Neuronal stem cell (in vitro differentiated cells): ENCODE measurements at regions not wholly inside any gene's neighbourhood (a gene's known extent, or its start where the extent isn't known, plus 50 kb on each side); places are given as distances from the start of the nearest gene placed in this dataset.

Experiments
- DNase-seq: peaks from one replicate; pipeline ENCODE4 v3.0.0-alpha.2; 2013; ENCODE audit warnings: low spot score
- H2AFZ ChIP-seq: one replicate; pipeline ENCODE4 v1.6.1; 2013; ENCODE audit warnings: mild to moderate bottlenecking, low read length, inconsistent platforms
- H2AK5ac ChIP-seq: 2 replicates; pipeline ENCODE4 v1.6.1; 2013; ENCODE audit warnings: low read depth, mild to moderate bottlenecking, inconsistent platforms, low read length, moderate library complexity, mixed read lengths
- H2BK120ac ChIP-seq: 2 replicates; pipeline ENCODE4 v1.6.1; 2013; ENCODE audit warnings: low read depth, mild to moderate bottlenecking, inconsistent platforms, low read length, moderate library complexity, mixed read lengths
- H2BK12ac ChIP-seq: one replicate; pipeline ENCODE4 v1.6.1; 2013; ENCODE audit warnings: low read length, inconsistent platforms
- H2BK15ac ChIP-seq: 2 replicates; pipeline ENCODE4 v1.6.1; 2013; ENCODE audit warnings: mild to moderate bottlenecking, low read length, inconsistent platforms, mixed read lengths
- H2BK5ac ChIP-seq: one replicate; pipeline ENCODE4 v1.6.1; 2013; ENCODE audit warnings: inconsistent platforms, mild to moderate bottlenecking, low read length, moderate library complexity
- H3K14ac ChIP-seq: one replicate; pipeline ENCODE4 v1.6.1; 2013; ENCODE audit warnings: low read length, inconsistent platforms
- H3K18ac ChIP-seq: 2 replicates; pipeline ENCODE4 v1.6.1; 2013; ENCODE audit warnings: low read length, inconsistent platforms
- H3K23ac ChIP-seq: 2 replicates; pipeline ENCODE4 v1.6.1; 2013; ENCODE audit warnings: low read depth, mild to moderate bottlenecking, mixed read lengths, low read length, inconsistent platforms; ENCODE audit not compliant: poor library complexity
- H3K27ac ChIP-seq: replicated peaks from 3 replicates; pipeline ENCODE4 v1.5.1; 2013; ENCODE audit warnings: low read length, inconsistent platforms
- H3K27me3 ChIP-seq, 3 experiments: 2 replicates each; pipeline ENCODE4 v1.6.1; 2013; ENCODE audit warnings: low read length in 3 of 3, mild to moderate bottlenecking in 2 of 3, inconsistent platforms in 1 of 3, low read depth in 1 of 3, mixed read lengths in 1 of 3, moderate library complexity in 1 of 3; ENCODE audit not compliant: control insufficient read depth in 3 of 3, insufficient read depth in 3 of 3
- H3K36me3 ChIP-seq, 2 donors: replicated peaks in 1 of 2; 2 replicates each; pipeline ENCODE4 v1.6.1; 2013; ENCODE audit warnings: low read length in 2 of 2; ENCODE audit not compliant: control insufficient read depth in 2 of 2, insufficient read depth in 2 of 2
- H3K4ac ChIP-seq: 2 replicates; pipeline ENCODE4 v1.6.1; 2013; ENCODE audit warnings: inconsistent platforms, mild to moderate bottlenecking, low read length, moderate library complexity
- H3K4me1 ChIP-seq, 2 donors: 1 replicate in 1 of 2; 2 replicates in 1 of 2; pipeline ENCODE4 v1.6.1; 2013; ENCODE audit warnings: low read length in 2 of 2, low read depth in 1 of 2; ENCODE audit not compliant: control insufficient read depth in 2 of 2, insufficient read depth in 1 of 2
- H3K4me2 ChIP-seq: one replicate; pipeline ENCODE4 v1.6.1; 2013; ENCODE audit warnings: mild to moderate bottlenecking, low read length, inconsistent platforms; ENCODE audit not compliant: insufficient read depth, poor library complexity, severe bottlenecking
- H3K4me3 ChIP-seq, 2 donors: 2 replicates each; pipeline ENCODE4 v1.5.1; 2013; ENCODE audit warnings: low read length in 2 of 2, mild to moderate bottlenecking in 2 of 2, inconsistent platforms in 1 of 2, moderate library complexity in 1 of 2
- H3K79me1 ChIP-seq: one replicate; pipeline ENCODE4 v1.6.1; 2013; ENCODE audit warnings: low read depth, mild to moderate bottlenecking, inconsistent platforms, low read length, moderate library complexity
- H3K9ac ChIP-seq: one replicate; pipeline ENCODE4 v1.6.1; 2013; ENCODE audit warnings: mild to moderate bottlenecking, low read depth, low read length, inconsistent platforms; ENCODE audit not compliant: poor library complexity
- H3K9me3 ChIP-seq, 2 donors: replicated peaks in 1 of 2; 2 replicates each; pipeline versions ENCODE3 to v1.6.1; 2013; ENCODE audit warnings: low read length in 2 of 2, mild to moderate bottlenecking in 2 of 2, inconsistent platforms in 1 of 2, low read depth in 1 of 2, mixed read lengths in 1 of 2, moderate library complexity in 1 of 2; ENCODE audit not compliant: control insufficient read depth in 2 of 2, insufficient read depth in 1 of 2
- H4K8ac ChIP-seq: one replicate; pipeline ENCODE4 v1.6.1; 2013; ENCODE audit warnings: low read depth, mild to moderate bottlenecking, inconsistent platforms, low read length, moderate library complexity
- H4K91ac ChIP-seq: one replicate; pipeline ENCODE4 v1.6.1; 2013; ENCODE audit warnings: low read length, low read depth, mild to moderate bottlenecking, inconsistent platforms; ENCODE audit not compliant: poor library complexity
- WGBS, 2 donors: extraction: QIAGEN DNeasy Blood & Tissue Kit; methylation state at CpG; one replicate each; pipeline ENCODE4 v1.1.7; 2013; ENCODE audit warnings: missing lambda C conversion rate in 2 of 2, mixed read lengths in 1 of 2; ENCODE audit not compliant: insufficient read length in 2 of 2, insufficient replicate concordance in 1 of 2; ENCODE audit errors: extremely low coverage in 2 of 2; 5-methylcytosine and 5-hydroxymethylcytosine counted together

GRCh38 chr3:182327196-182327681 is 466.1 kb upstream of the ATP11B start:
- H3K27ac ChIP-seq, result no peak overlapping the region
- no peaks in the 10 kb centered on the region for H3K79me1 ChIP-seq
- peak overlapping the region; percentile 87 for H2AFZ ChIP-seq
- no peaks in the 10 kb centered on the region for H3K36me3 ChIP-seq
- no peak overlapping the region for H3K4me2 ChIP-seq
- H2BK5ac ChIP-seq, result no peak overlapping the region
- no peaks in the 10 kb centered on the region for H3K9me3 ChIP-seq
- no peak overlapping the region for H2BK120ac ChIP-seq
- no peak overlapping the region for H3K9ac ChIP-seq
- peaks cover 6 to 30% of the 10 kb centered on the region in 2 donors for H3K4me1 ChIP-seq
- H2BK12ac ChIP-seq, result no peak overlapping the region
- no peak overlapping the region for H3K4me3 ChIP-seq
- no peak overlapping the region for H3K14ac ChIP-seq
- no peaks in the 10 kb centered on the region for H3K27me3 ChIP-seq
- H3K23ac ChIP-seq, result no peak overlapping the region
- no peak overlapping the region for H2AK5ac ChIP-seq
- H4K8ac ChIP-seq, result no peak overlapping the region
- no peak overlapping the region for H3K18ac ChIP-seq
- no CpG with 5 or more reads among the region's 10 CpGs for WGBS, 2 donors
- DNase-seq, result no peak
- H3K4ac ChIP-seq, result no peak overlapping the region
- H2BK15ac ChIP-seq, result no peak overlapping the region
- H4K91ac ChIP-seq, result no peak overlapping the region

GRCh38 chr3:182330646-182331045 is 462.7 kb upstream of the ATP11B start:
- Histone ChIP-seq H3K27ac (no peak overlapping the region), H3K14ac (no peak overlapping the region), H3K9me3 (peaks cover 0 to 14% of the 10 kb centered on the region in 2 donors), H3K4me2 (no peak overlapping the region), H2BK120ac (no peak overlapping the region), H2BK5ac (no peak overlapping the region), H3K79me1 (no peaks in the 10 kb centered on the region), H3K27me3 (no peaks in the 10 kb centered on the region), H3K23ac (no peak overlapping the region), H2AK5ac (no peak overlapping the region), H3K18ac (no peak overlapping the region), H3K4ac (no peak overlapping the region), H4K91ac (no peak overlapping the region), H2BK12ac (no peak overlapping the region), H4K8ac (no peak overlapping the region), H3K36me3 (no peaks in the 10 kb centered on the region), H3K4me3 (no peak overlapping the region), H2BK15ac (no peak overlapping the region), H3K9ac (no peak overlapping the region), H2AFZ (no peak overlapping the region), H3K4me1 (peaks cover 4 to 10% of the 10 kb centered on the region in 2 donors)
- no peak for DNase-seq

- Histone ChIP-seq H3K4me3 (no peak overlapping the region), H3K36me3 (no peaks in the 10 kb centered on the region), H2BK120ac (no peak overlapping the region), H2BK15ac (no peak overlapping the region), H3K4ac (no peak overlapping the region), H2BK12ac (no peak overlapping the region), H3K27me3 (no peaks in the 10 kb centered on the region), H3K18ac (no peak overlapping the region), H3K9ac (no peak overlapping the region), H2AK5ac (no peak overlapping the region), H3K27ac (no peak overlapping the region), H2BK5ac (no peak overlapping the region), H3K4me1 (peaks cover 4 to 10% of the 10 kb centered on the region in 2 donors), H4K8ac (no peak overlapping the region), H4K91ac (no peak overlapping the region), H3K4me2 (no peak overlapping the region), H2AFZ (no peak overlapping the region), H3K23ac (no peak overlapping the region), H3K9me3 (peaks cover 0 to 14% of the 10 kb centered on the region in 2 donors), H3K79me1 (no peaks in the 10 kb centered on the region), H3K14ac (no peak overlapping the region)
- WGBS, 2 donors, result no CpG with 5 or more reads among the region's 4 CpGs
- no peak for DNase-seq
Observed at GRCh38 chr3:182331341-182331740, 462.0 kb upstream of the ATP11B start.

GRCh38 chr3:182342252-182342651 is 451.1 kb upstream of the ATP11B start:
- Histone ChIP-seq H2BK15ac (no peak overlapping the region), H3K23ac (no peak overlapping the region), H2AFZ (no peak overlapping the region), H2BK12ac (no peak overlapping the region), H3K4me1 (peaks cover 0 to 4% of the 10 kb centered on the region in 2 donors), H3K4me3 (no peak overlapping the region), H3K27me3 (no peaks in the 10 kb centered on the region), H3K14ac (no peak overlapping the region), H2AK5ac (no peak overlapping the region), H3K18ac (no peak overlapping the region), H4K8ac (no peak overlapping the region), H3K36me3 (no peaks in the 10 kb centered on the region), H3K79me1 (no peaks in the 10 kb centered on the region), H3K27ac (no peak overlapping the region), H2BK120ac (no peak overlapping the region), H3K4me2 (no peak overlapping the region), H3K9me3 (peaks cover 0 to 12% of the 10 kb centered on the region in 2 donors), H3K4ac (no peak overlapping the region), H3K9ac (no peak overlapping the region), H4K91ac (no peak overlapping the region), H2BK5ac (no peak overlapping the region)
- no CpG with 5 or more reads among the region's 1 CpG for WGBS, 2 donors
- DNase-seq, result no peak
